ENCODE measurements at regions not wholly inside any gene's neighbourhood (a gene's known extent, or its start where the extent isn't known, plus 50 kb on each side); places are given as distances from the start of the nearest gene placed in this dataset.
"Not testable (repeated sequence)": the region's sequence is repeated elsewhere in the genome, so short reads cannot be mapped to it uniquely, and the experiment has no call there.

DNA sequence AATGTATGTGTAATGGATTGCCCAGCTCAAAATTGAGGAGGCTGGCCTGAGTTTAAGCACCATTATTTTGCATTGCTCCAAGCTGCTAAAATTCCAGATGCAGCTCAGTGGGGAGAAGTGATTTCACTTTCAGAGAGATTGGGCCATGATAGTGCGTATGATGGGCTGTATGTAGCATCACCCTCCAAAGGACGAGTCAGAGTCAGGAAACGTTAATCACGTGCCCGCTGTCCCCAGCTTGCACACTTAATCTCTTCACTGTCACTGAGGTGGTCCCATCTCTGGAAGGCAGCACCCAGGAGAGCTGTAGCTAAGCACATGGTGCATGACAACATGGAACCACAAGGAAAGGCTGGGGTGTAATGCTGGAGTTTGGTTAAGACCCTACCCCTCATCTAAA, 337.4 kb downstream of the ANAPC1 start:
- not testable (repeated sequence) for DNase-seq

DNA sequence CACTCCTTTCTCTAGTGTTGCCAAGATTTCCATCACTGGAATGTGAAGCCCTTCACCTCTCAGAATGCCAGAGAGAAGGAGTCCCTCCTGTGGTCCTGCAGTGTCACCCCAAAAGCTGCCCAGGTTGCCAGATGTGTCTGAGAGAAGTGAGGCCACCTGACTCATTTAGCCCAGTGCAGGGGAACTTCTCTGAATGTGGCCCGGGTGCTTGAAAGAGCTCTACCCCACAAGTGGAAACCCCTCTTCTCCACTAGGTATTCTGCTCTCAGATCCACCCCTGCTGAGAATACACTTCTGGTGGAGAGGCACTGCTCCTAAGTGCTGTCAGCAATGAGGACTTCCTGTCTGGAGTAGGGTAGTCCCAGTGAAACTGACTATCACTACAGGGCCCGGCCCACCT, 334.8 kb downstream of the ANAPC1 start:
- DNase-seq = not testable (repeated sequence)

DNA sequence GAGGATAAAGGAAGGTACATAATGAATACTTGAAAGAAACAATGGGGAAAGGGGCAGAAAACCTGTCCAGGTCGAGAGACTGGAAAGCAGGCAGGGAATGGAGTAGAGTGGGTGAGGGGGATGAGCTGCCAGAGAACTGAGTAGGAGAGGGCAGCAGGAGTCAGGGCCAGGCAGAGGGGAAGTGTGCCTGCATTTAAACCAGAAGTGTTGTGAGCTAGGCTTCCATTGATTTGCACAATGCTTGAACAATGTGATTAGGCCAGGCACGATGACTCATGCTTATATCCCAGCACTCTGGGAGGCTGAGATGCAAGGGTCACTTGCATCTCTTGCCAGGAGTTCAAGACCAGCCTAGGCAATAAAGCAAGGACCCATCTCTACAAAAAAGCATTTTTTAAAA, 332.6 kb downstream of the ANAPC1 start:
- not testable (repeated sequence) for DNase-seq

DNA sequence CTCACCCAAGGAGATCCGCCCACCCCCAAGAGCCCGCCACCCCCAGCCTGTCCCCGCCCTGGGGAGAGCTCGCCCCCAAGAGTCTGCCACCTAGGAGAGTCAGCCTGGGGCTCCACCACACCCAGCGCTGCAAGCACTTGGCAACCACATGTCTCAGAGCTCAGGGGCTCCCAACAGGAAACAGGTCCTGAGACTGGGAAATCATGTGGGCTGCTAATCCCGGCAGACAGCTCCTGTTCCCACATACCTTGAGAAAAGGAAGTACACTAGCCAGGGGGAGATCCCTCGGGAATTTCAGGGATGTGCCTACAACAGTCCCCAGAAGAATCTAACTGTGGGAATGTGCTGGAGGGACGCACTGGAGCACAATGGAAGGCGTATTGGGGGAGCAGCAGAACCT, 331.4 kb downstream of the ANAPC1 start:
- not testable (repeated sequence) for DNase-seq

DNA sequence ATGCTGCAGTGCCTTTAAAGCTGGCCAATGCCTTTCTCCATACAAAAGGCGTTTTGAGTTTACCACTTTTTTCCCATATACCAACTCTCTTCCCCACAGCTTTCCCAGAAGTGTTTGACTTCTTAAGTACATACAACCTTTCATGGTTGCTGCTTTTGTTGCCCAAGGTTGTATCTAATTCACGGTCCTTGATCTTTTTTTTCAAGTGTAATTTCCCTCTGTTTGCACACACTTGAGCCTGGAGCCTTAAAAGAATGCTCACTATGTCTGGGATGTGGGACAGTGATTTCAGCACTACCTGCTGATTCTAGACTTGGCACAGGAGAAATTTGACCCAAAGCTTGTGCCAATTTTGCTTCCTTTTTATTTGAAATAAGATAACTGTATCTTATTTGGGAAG, 324.7 kb downstream of the ANAPC1 start:
- DNase-seq = not testable (repeated sequence)

DNA sequence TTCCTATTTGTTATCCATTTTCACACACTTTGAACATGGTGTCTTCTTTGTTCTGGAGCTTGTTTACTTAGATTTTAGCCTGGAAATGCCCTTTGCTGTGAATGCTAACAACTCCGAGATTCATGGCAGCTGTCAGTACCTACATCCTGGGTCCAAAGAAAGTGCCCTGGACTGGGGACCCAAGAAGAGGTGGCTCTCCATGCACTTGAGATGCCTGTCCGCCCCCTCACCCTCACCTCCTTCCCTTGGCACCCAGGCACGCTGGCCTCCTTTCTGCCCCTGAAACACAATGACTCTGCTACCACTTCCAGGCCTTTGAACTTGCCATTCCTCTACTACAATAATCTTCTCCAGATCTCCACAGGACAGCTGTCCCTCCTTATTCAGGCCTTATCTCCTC, 324.2 kb downstream of the ANAPC1 start:
- not testable (repeated sequence) for DNase-seq

DNA sequence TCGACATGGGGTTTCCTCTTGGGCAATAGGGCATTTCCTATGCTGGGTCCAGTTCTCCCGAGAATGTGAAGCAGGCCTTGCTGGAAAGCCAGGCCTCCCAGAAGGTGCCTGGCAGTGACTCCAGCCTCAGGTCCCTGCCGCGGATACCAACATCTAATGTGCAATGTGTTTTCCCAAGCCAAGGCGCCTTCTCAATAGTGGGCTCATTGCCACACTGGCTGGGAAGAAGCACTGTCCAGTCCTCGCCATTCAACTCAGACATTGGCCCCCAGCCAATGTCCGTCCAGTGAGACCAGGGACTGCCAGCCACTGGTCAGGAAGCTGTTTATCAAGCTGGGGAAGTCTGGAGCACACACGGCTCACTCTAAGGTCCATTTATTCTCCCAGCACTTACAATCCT, 317.9 kb downstream of the ANAPC1 start:
- DNase-seq = not testable (repeated sequence)

DNA sequence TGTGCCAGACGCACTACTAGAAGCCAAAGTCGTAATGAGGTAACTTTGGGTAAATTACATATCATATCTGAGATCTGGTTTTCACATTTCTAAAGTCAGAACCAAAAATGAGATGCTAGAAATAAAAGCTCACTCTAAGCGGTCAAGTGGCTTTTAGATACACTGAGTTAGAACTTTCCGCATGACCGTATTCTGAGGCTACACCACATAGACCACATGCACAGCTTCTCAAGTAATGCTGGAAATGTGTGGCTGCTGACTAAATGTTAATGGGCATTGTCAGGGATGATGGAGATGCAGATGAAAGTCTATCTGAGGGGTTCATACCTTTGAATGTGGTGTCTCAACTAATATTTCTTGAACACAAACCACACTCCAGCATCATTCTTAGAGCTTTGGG, 316.8 kb downstream of the ANAPC1 start:
- not testable (repeated sequence) for DNase-seq

DNA sequence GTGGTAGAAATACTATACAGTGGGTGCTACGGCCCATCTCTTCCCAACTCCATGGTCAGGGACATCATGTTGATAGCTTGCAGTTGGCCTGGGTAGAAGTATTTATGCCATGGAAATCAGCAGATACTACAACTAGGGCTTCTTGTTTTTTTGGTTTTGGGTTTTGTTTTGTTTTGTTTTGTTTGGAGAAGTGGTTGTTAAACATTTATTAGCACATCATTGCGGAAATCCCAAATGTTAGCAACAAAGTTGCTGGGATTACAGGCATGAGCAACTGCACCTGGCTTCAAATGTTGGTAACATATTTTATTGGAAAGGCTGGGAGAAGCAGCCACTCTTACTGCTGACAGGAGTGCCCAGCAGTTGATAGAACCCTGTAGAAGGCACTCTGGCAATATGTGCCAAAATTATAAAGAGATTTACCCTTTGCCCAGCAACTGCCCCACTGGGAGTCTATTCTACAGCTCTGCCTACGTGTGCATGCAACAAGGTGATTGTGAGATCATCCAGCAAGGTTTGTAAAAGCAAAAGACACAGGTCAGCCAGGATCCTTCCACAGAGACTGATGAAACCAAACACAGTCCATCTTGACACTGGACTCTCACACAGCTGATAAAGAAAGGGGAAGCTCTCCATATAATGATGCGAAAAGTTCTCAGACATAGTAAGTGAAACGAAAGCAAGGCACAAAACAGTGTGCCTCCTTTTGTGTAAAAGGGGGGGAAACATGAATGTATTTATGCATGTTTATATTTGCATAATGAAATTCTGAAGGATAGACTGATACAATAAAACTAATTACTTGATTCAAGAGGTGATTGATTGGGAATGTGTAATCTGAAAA, 314.4 kb downstream of the ANAPC1 start:
- not testable (repeated sequence) for DNase-seq

DNA sequence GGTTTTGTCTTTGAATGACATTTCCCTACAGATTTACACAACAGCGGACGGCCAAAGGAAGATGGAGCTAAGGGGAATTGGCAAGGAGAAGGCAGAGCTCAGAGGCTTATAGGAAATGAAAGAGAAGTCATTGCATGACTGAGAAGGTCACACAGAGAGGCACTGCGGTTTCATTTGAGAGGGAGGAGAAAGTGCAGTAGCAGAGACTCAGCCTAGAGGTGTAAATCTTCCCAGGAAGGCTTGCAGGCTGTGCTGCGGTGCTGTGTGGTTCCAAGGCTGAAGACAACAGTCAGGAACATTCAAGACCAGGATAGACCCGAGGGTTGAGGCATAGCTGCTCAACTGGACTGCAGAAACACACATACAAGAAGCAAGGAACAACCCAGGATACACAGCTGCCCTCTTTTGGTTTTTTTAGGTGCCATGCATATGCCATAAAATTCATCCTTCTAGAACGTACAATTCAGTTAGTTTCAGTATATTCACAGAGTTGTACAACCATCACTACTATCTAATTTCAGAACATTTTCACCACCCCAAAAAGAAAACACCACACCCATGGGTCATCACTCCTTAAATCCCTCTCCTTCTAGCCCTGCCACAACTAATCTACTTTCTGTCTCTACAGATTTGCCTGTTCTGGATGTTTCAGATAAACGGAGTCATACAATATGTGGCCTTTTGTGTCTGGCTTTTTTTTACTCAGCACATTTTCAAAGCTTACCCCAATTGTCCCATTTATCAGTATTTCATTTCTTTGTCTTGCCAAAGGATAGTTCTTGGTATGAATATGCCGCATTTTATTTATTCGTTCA, 313.5 kb downstream of the ANAPC1 start:
- DNase-seq = not testable (repeated sequence)

DNA sequence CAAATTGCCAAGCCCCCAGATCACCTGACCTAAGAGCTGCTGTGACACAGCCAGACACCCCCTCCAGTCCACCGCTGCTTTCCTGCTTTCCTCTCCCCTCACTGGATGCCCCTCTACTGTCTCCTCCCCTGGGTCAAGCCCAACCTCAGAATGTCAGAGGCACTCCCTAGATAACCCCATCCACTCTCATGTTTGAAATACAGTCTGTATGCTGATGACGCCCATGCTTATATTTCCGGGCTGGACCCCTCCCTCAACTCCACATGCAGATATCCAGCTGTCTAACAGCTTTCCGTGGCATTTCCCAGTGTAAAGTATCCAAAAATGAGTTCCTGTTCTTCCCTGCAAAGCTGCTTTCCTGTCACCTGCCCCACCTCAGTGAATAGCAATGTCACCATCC, 309.2 kb downstream of the ANAPC1 start:
- DNase-seq = not testable (repeated sequence)

DNA sequence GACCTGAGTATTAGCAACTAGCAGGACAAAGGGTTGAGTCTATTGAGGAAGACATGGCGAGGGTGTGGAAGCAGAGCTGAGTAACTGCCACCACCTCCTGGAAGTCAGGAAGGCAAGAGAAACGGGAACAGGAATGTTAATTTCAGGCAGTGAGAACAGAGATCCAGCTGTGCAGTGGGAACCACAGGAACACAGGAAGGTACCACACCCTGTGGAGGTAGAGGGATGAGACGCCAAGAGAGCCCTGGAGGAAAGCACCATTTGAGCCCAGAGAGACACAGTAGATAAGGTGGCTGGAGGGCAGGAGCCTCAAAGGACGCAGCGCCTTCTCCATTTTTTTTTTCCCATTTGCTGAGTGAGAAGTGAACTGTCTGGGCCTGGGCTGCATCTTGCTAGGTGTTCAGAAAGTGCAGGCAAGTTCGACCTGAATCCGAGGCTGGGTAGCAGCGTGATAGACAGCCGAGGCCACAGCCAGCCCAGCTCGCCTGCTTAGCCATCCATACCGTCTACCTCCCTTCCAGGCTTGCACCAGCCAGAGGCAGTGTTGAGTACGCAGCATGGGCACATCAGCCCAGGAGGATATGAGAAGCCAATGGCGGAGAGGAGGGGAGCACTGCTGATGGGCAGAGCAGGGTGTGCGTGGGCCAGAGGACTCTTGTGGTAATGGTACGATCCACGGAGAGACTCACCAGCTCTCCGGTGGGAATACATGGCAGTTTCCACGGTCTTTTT, 306.7 kb downstream of the ANAPC1 start:
- not testable (repeated sequence) for DNase-seq

DNA sequence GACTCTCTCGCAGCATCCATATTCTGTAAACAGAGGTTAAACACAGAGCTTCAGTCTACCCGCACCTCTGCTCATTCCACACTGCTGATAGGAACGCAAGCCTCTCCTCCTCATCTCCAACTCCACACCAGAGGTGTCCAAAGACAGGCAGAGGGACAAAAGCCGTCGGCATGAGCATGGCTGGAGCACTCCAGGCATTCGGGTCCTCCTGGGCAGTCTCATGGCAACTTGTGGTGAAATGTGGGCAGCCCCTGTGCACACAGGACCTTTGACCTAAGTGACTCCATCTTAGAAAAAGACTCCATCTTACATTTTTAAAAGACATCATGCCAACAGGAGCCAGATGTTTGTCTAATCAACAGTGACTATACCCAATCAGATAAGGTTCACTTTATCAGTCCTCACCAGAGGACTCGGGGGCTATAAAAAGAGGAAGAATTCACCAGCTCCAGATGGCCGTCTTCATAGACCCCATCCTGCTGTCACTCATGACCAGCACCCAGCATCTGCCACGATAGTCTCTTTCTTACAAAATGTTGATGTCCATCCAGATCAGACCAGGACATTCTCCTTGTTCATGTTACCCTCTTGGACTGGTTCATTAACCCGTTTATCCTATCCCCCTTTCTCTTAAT, 304.4 kb downstream of the ANAPC1 start:
- not testable (repeated sequence) for DNase-seq

DNA sequence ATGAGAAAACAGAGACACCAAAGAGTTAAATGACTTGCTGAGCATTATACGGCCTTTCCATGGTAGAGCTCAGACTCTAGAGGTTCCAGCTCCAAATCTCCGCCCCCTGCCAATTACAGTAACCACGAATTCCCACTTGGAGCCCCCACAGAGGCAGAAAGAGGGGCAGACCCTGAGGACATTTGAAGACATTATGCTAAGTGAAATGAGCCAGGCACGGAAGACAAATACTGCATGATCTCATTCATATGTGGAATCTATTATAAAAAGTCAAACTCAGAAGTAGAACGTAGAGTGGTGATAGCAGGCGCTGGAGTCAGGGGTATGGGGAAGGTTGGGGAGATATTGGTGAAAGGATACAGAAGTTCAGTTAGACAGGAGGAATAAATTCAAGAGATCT, 303.4 kb downstream of the ANAPC1 start:
- DNase-seq = not testable (repeated sequence)

DNA sequence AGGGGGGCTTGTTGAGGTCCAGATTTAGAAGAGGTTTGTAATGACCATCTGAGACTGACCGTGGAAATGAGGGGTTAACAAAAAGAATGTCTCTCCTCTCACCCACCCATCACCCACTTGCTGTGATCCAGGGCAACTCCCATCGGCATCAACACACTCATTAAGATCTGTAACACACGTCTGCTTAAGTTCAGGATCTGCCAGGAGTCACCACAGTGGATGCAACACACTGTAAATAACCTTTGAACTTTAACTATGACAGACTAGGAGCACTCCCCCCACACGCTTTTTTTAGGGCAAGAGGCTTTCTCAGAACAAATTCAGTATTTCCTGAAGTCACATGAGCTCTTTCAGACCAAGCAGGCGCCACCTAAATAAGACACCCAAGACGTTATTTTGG, 301.9 kb downstream of the ANAPC1 start:
- not testable (repeated sequence) for DNase-seq

DNA sequence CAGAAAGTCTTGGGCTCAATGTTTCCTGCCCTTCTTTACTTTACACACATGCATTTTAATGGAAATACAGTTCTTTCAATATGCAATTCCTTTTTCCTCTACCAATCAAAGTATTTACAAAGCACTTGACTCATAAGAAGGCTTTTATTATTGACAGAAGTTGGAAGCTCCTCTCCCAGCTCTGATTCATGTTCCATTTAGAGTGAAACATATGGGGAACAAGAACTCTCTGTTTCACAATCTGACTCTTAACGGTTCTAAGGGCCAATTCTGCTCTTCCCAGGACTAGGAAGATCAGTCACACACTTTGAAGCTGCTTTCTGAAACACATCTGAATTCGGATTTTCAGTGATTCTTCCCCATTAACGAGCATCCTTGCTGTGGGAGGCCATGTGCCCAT, 300.5 kb downstream of the ANAPC1 start:
- DNase-seq = not testable (repeated sequence)

DNA sequence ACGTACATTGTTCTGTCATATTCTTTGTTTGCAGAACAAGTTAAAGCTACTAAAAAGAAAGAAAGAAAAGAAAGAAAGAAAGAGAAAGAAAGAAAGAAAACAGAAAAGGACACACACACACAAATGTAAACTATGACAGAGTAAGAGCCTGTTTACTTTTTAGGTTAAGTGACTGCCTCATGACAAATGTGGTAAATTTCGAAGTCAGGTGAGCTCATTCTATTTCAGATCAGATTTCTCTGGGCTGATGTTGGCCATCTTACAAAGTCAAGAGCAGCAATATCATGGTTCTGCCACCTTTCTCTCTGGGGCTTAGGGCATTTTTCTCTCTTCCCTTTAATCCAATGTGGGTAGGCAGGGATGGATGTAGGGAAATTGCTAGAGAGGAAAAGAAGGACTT, 299.5 kb downstream of the ANAPC1 start:
- DNase-seq = not testable (repeated sequence)

DNA sequence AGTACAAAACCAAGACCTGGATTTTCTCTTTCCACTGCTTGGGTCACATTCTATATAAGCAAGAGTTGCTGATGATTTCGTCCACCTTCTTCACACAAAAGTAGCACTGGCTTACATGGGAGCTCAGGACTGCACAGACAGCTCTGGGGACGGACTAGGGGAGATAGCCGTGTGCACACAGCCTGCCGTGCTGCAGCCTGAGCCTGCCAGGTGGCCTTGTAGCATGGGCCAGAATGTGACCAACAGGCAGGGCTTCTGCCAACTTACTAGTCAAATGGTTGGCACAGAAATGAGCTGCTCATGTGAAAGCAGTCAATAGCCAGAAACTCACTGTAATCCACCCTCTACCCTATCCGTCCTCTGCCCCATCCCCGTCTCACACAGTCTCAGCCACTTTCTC, 299.0 kb downstream of the ANAPC1 start:
- not testable (repeated sequence) for DNase-seq

DNA sequence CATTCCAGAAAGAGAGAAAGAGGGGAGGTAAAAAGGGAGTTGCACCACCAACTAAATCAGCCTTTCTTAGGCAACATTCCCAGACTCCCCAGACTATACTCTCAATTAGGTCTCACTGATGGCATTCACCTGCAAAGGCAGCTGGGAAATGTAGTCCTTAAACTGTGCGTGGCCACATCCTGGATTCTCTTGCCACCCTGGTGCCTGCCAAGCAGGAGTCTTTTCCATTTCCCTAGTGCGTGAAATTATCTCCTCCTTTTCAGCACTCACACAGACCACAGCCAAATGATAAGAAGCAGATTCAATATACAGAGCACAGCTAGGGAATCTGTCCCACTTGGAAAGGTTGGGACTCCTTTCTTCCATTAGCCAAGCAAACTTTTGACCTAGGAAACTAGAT, 298.0 kb downstream of the ANAPC1 start:
- not testable (repeated sequence) for DNase-seq

DNA sequence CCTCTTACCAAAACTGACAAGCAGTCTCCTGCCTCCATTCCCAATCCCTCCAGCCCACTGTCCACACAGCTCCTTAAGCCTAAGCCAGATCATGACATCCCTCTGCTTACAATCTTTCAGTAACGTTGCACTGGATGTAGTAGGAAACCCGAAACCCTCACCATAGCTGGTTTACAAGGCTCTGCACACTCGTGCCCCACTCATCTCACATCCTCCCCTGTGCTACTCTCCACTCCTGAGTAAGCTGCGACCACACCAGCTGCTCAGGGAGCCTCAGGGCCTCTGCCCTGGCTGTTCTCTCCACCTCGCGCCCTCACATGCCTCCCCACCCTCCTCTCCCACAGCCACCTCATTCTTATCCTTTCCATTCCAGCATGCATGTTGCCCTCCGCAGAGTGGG, 288.9 kb downstream of the ANAPC1 start:
- not testable (repeated sequence) for DNase-seq

DNA sequence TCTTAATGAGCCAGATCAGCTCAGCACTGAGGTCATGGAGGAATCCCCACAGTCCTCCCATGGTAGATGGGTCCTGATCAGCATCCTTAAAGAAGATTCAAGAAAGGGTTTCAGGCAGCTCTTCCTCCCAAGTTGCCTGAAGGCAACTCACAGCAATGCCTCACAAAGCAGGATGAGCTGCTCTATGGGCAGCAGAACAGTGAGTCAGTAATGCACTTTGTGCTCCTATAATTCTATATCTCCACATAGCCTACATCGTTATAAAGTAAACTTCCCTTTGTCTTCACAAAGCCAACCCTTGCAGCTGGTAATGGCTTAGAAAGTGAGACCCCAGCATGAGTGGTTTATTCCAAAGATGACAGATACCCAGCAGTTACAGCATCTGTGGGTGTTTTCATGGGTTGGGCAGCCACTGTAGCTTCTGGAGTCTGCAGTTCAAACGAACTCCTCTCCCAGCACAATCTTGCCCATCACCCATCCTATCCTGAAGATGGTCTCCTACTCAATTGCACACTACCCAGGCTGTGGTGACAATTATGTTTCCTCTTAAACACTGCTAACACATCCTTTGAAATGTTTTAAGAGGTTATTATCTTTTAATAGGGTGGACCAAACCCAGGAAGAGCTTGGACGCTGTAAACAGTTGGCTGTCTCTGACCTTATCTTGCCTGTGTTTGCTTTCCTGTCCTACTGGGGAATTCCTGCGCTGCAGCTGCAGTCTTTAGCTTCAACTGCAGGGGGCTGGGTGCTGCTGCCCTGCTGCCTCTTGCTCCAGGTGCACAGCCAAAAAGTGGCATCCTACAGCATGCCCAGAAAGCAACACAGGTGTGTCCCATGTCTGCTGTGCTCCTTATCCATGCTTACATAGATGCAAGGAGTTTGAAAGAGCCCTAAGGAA, 286.9 kb downstream of the ANAPC1 start:
- not testable (repeated sequence) for DNase-seq

DNA sequence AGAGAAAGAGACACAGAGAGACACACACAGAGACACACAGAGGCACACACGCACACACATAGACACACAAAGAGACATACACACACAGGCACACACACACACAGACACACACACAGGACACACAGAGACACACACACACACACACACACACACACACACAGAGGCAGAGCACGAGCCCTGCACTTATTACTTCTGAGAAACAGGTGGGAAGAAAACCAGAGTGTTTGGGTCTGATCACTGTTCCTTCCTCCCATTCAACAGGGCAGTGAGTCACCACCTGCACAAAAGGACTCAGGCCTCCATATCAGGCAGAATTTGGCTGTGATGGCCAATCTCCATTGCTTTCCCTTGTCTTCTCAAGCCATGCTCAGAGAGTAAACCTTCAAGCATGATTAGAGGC, 285.0 kb downstream of the ANAPC1 start:
- not testable (repeated sequence) for DNase-seq
